ENCODE measurements at regions not wholly inside any gene's neighbourhood (a gene's known extent, or its start where the extent isn't known, plus 50 kb on each side); places are given as distances from the start of the nearest gene placed in this dataset.

- dilution Hi-C loops (cut with HindIII; ENCODE audit: low sequenced_read_pairs, unreplicated experiment): no loop called here
- H3K27ac ChIP-seq (ENCODE audit: insufficient read depth, low read length): no peak overlapping the region
- ChIA-PET CTCF (no interaction called here), POLR2A (ENCODE audit: unreplicated experiment) (no interaction called here)
- in situ Hi-C loops (cut with MboI; ENCODE audit: low sequenced_read_pairs): no loop called here
- no peak overlapping the region for H2BK20ac ChIP-seq (ENCODE audit: low read depth, low read length)
- no peaks in the 10 kb centered on the region for H3K9me3 ChIP-seq (ENCODE audit: control insufficient read depth, insufficient read depth, low read length)
- H4K91ac ChIP-seq (ENCODE audit: insufficient read depth, low read depth, low read length): no peak overlapping the region
- WGBS, 2 experiments (ENCODE audit: extremely low coverage in 2 of 2, insufficient read length in 1 of 2): 68% methylated on average over 4 of the region's 5 CpGs; no CpG with 5 or more reads in 1 of the 2 experiments
- H3K36me3 ChIP-seq (ENCODE audit: control insufficient read depth, insufficient read depth, low read length): no peaks in the 10 kb centered on the region
- no peaks in the 10 kb centered on the region for H3K27me3 ChIP-seq (ENCODE audit: control insufficient read depth, insufficient read depth, low read length)
- ATAC-seq (ENCODE audit: low read depth): no peak
- H3K9ac ChIP-seq (ENCODE audit: low read depth, low read length): no peak overlapping the region
- no peak overlapping the region for H3K4me2 ChIP-seq (ENCODE audit: low read depth, low read length)
- H2BK120ac ChIP-seq (ENCODE audit: low read depth, low read length): no peak overlapping the region
- no peak overlapping the region for H2AK9ac ChIP-seq (replicated peaks; ENCODE audit: low read depth, low read length, poor library complexity)
- intact Hi-C loops (cut with micrococcal nuclease): no loop called here
- H4K8ac ChIP-seq (ENCODE audit: low read depth in 2 of 2, low read length in 2 of 2): no peak overlapping the region
- no peak overlapping the region for H2BK5ac ChIP-seq (ENCODE audit: low read depth, low read length, poor library complexity, severe bottlenecking)
- H2AK5ac ChIP-seq (ENCODE audit: low read depth, low read length): no peak overlapping the region
- no peak overlapping the region for H3K14ac ChIP-seq (replicated peaks; ENCODE audit: low read depth, low read length)
- no peaks in the 10 kb centered on the region for H3K79me1 ChIP-seq (ENCODE audit: low read depth in 1 of 2, low read length in 2 of 2)
- no peaks in the 10 kb centered on the region for H3K4me1 ChIP-seq (ENCODE audit: control insufficient read depth, insufficient read depth, low read length)
- H2AFZ ChIP-seq (replicated peaks; ENCODE audit: low read length, poor library complexity): no peak overlapping the region
- no peak for DNase-seq
- H3K56ac ChIP-seq (ENCODE audit: extremely low read depth, insufficient read depth, low read length): no peak overlapping the region
- TF ChIP-seq MAFK (IDR thresholded peaks at IDR 0.05; ENCODE audit: low read depth, low read length): no peak
- no peak for TF ChIP-seq MAZ (IDR thresholded peaks at IDR 0.05; ENCODE audit: borderline replicate concordance, low read depth, low read length)
- TF ChIP-seq SMC3 (IDR thresholded peaks at IDR 0.05; ENCODE audit: low read depth, low read length): no peak
- H3K9me1 ChIP-seq (ENCODE audit: insufficient read depth, low read length): no peaks in the 10 kb centered on the region
- no peak overlapping the region for H2BK15ac ChIP-seq (ENCODE audit: low read depth, low read length)
- no peak overlapping the region for H3K4me3 ChIP-seq (ENCODE audit: insufficient read depth, low read depth, low read length)
- no peak overlapping the region for H4K5ac ChIP-seq (ENCODE audit: low read depth, low read length)
- no peak overlapping the region for H3K4ac ChIP-seq (ENCODE audit: low read depth, low read length)
- no TSS peak for BruUV-seq (replicated peaks)
- H3K18ac ChIP-seq (ENCODE audit: low read depth, low read length): no peak overlapping the region
- H3K23ac ChIP-seq (ENCODE audit: low read depth, low read length): no peak overlapping the region
- no peaks in the 10 kb centered on the region for H4K20me1 ChIP-seq (ENCODE audit: insufficient read depth, low read length)
These were observed 615.3 kb upstream of the SLITRK1 start for GRCh38 chr13:84497613-84498012.

Measured in IMR-90 (cell line).